NCI-H1105 (cell line): ENCODE measurements at regions not wholly inside any gene's neighbourhood (a gene's known extent, or its start where the extent isn't known, plus 50 kb on each side); places are given as distances from the start of the nearest gene placed in this dataset.
"Not testable (repeated sequence)": the region's sequence is repeated elsewhere in the genome, so short reads cannot be mapped to it uniquely, and the experiment has no call there.

ENCODE experiments used
- DNase-seq: peaks from one replicate; lab custom pipeline; 2025; lab: John Stamatoyannopoulos, UW

- no peak for DNase-seq
Observed at GRCh38 chr2:59180111-59180510, 939.0 kb upstream of the FANCL start.

DNA sequence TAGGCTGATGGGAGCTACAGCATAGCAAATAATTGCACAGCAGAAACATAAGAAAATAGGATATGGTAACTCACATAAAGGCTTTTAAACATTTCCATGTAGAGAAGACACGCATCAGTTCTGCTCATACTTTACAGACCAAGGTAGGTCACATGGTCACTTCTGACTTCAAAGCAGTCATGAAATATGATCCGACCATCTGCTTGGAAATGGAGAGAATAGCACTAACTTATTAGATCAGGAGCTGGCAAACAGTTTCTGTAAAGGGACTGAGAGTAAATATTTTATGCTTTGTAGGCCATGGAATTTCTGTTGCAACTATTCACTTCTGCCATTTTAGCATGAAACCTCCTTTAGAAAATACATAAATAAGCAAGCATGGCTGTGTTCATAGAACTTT, 936.6 kb upstream of the FANCL start:
- DNase-seq = peak; percentile 30

DNA sequence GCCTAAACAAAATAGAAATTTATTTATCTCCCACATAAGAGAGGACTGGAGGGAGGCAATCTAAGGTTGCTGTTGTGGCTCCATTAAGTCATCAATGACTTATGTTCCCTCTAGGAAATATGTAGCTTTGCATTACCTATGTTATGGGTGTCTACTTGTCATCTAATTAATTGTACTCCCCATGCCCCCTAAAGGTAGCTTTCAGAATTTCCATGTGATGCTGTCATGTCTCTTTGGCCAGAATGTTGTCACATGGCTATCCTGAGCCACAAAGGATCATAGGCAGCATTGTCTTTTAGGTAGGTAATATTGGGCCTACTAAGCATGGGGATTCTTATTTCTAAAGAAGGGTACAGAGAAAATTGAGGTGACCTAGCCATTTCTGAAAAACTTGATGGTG, 935.6 kb upstream of the FANCL start:
- no peak for DNase-seq

- DNase-seq = no peak
Observed at GRCh38 chr2:59174536-59175243, 933.6 kb upstream of the FANCL start.

DNA sequence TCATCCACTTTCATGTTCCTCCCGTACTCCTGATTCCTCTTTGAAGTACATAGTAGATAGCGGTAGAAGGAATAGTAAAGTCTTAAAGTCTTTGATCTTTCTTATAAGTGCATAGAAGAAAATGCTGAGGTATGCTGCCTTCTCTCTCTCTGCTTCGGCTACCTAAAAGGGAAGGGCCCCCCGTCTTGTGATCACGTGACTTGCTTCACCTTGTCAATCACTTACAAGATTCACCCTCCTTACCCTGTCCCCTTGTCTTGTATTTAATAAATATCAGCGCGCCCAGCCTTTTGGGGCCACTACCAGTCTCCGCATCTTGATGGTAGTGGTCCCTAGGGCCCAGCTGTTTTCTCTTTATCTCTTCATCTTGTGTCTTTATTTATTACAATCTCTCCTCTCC, 932.2 kb upstream of the FANCL start:
- DNase-seq = no peak

DNA sequence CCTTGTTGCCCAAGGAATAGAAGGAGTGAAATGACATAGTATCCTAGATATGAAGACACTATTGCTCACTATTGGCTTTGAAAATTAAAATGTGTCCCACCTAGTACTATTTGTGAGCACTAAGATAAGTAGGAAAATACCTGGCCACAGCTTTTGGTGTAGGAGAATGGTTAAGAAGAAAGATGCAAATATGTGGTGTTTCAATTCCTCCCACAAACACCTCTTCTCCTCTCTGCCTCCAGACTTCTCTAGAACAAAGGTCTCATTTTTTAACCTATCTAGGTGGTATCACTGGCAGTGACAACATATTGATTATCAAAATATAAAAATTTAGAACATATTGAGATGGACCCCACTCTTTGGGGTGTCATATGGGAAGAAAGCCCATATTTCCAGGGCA, 929.9 kb upstream of the FANCL start:
- DNase-seq = no peak

DNA sequence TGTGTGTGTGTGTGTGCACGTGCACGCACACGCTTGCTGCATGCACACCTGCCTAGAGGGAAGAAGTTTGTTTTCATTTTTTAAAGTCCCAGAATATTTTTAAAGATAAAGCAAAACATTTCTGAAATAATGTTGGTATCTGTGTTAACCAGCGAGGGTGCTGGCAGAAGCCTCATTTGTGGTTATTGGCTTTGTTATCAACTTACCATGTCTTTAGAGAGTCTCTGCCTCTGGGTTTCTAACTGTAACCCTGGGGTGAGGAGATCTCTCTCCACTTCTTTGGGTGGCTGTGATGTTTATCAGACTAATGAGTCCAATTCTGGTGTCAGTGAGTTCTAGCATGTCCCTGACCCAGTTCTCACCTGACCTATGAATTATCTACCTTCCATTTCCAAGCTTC, 927.6 kb upstream of the FANCL start:
- DNase-seq = no peak

- peak; percentile 36 for DNase-seq
Observed at GRCh38 chr2:59167514-59167913, 926.4 kb upstream of the FANCL start.

- not testable (repeated sequence) for DNase-seq
Observed at GRCh38 chr2:59157908-59158307, 916.8 kb upstream of the FANCL start.

- no peak for DNase-seq
Observed at GRCh38 chr2:59151805-59152204, 910.7 kb upstream of the FANCL start.

- DNase-seq = no peak
Observed at GRCh38 chr2:59150217-59150849, 909.2 kb upstream of the FANCL start.

DNA sequence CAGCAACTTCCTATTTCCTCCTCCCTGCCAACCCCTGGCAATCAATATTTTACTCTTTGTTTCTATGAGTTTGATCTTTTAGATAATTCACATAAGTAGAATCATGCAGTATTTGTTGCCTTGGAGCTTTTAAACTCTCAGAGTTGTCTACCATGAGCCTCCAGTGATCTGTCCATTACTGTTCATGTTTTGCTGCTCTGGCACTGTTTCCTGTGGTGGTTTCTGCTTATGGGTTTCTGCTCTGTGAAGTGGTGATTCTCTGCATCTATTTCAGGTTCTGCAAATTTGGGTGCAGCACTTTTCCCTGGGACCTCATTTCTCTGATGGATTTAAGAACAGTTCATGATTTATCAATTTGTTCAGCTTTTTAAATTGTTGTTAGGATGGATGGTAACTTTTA, 908.1 kb upstream of the FANCL start:
- no peak for DNase-seq

DNA sequence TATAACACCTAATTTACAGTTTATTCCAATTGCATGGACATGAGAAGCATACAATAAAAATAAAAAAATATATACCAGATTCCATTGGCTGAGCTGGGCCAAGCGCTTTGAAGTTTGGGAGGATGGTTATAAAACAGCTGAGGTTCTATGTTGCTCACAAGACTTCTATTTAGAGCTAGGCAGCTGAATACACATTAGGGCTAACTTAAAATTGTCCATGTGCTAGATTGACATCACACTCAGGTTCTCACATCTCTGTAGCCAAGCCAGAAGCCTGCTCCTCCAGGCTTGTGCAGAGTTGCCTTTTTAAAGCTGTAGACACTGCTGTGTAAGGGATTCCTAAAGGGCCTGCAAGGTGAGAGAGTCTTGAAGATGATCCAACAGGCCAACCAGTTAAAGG, 871.1 kb upstream of the FANCL start:
- DNase-seq = no peak

GRCh38 chr2:59096973-59097372, 855.8 kb upstream of the FANCL start:
- DNase-seq = no peak

DNA sequence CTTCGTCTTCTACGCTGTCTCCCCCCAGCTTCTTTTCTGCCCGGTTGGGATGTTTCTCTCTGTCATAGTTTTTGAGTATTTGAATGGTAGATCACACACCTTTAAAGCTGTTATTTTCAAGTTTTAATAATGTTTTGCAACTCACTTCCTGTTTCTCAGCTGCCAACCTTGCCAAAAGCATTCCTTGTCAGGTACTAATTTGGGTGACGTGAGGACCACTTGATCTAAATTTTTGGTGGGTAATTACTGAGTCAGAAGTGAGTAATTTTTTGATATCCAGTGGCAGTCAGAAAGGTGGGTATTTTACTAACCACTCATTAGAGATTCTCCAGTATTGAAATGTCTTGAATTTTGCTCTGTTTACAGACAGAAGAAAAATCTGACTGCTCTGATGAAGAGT, 852.4 kb upstream of the FANCL start:
- DNase-seq = no peak

DNA sequence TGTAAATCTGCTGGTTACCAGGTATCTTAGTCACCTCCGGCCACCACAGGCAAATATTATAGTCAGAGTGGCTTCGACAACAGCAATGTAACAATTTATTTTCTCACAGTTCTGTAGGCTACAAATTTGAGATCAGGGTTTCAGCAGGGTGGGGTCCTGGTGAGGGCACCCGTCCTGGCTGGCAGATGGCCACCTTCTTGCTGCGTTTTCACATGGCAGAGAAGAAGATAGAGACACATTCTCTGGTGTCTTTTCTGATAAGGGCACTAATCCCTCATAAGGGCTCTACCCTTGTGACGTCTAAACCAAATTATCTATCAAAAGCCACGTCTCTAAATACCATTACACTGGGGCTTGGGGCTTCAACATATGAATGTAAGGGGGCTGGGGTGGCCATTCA, 843.2 kb upstream of the FANCL start:
- no peak for DNase-seq

DNA sequence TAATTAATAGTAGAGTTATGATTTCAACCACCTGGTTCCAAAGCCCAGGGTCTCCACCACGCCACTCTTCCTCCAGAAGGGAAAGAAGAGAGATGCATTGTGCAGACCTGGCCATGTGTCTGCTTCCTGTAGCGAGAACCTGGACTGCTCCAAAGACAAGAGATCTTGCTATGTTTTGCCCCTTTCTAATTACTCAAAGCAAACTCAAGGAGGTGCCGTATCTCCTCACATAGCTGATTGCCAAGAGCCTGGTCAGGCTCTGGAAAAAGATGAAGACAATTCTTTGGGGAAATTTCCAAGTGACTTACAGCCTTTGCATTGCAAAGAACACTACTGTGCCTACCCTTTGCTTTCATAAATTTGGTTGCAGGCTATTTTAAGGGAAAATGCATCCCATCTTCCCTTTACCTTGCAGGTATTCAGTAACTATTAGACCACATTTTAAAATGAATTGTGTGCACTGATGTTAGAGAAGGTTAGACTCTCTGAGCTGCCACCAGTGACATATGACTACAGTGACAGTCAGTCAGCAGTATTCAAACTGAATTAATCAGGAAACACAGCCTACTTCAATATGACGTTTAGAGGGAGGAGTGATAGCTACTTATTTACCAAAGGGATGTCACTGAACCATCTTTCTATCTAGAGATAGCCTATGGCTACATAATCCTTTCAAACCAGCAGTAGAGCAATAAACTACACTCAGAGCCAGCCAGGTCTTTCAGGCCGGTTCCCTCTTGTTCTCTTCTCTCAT, 842.1 kb upstream of the FANCL start:
- DNase-seq = no peak

DNA sequence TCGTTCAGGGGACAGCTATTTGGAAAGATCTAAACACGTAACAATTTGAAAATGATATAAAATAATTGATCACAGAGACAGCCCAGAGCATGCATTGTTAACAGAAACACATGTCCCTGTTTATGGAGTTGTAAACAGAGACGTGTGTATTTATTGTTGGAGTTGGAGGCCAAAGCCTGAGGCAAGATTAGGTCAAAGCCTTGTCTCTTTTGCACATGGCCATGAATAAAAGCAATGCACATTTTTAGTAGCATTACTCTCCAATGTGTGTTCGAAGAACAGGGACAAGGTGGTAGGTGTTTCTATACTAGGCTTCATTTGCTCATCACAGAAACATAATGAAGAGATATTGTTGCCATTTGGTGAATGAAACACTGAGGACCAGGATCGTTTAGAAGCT, 841.5 kb upstream of the FANCL start:
- no peak for DNase-seq

DNA sequence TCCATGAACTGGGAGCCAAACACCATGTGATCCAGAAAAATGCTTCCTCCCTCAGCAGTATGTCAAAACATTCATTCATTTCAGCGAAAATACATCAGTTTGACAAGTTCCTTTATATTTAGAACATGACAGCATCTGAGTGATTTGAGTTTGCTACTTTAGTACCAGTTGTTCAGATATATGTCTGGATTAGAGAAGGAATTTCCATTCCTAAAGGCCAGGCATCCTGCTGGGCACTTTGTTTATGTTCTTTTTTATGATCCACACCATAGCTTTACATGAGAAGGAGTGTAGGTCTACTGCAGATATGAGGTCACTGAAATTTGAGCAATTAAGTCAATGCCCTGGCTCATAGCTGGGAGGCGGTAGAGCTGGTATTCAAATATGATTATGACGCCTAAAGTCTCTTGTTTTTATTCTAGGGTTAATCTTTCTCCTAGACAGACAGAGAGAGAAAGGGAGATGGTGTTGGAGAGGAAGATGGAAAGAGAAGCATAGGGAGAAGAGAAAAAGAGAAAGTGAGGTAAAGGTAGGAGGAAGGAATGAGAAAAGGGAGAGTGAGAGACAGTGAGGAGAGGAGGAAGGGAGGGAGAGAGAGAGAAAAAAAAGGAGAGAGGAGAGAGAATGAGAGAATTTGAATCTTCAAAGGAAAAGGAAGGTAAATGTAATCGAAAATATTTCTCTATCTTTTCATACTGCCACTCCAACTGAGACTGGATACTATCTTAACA, 839.5 kb upstream of the FANCL start:
- no peak for DNase-seq

DNA sequence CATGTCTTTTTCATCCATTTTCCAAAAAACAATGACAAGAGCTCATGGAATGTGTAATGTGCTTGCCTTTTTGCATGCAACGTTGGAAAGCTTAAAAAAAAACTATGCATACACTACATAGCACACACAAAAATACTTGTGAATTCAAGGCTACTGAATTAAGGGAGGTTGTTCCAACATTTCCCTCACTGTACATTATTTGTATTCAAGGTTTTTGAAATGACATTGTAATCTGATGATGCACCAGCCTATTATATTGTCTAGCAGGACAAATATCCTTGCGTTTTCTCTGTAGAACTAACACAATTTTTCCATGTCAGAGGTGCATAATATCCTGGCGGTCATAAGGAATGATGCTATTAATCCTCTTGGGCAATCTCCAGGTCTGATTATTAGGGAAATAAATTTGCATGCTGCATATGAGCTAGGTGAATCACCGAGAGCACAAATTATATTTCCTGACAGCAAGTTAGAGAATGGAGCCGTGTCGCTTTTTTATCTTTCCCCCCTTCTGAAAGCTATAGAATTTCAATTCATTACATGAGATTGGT, 836.9 kb upstream of the FANCL start:
- no peak for DNase-seq

GRCh38 chr2:59077026-59077725, 836.1 kb upstream of the FANCL start:
- no peak for DNase-seq
